Pons (tissue), 1 donor: ENCODE measurements at regions not wholly inside any gene's neighbourhood (a gene's known extent, or its start where the extent isn't known, plus 50 kb on each side); places are given as distances from the start of the nearest gene placed in this dataset.

Experiments used
- DNase-seq: peaks from one replicate; pipeline ENCODE4 v3.0.0-alpha.2; 2016; ENCODE audit warnings: low spot score

DNA sequence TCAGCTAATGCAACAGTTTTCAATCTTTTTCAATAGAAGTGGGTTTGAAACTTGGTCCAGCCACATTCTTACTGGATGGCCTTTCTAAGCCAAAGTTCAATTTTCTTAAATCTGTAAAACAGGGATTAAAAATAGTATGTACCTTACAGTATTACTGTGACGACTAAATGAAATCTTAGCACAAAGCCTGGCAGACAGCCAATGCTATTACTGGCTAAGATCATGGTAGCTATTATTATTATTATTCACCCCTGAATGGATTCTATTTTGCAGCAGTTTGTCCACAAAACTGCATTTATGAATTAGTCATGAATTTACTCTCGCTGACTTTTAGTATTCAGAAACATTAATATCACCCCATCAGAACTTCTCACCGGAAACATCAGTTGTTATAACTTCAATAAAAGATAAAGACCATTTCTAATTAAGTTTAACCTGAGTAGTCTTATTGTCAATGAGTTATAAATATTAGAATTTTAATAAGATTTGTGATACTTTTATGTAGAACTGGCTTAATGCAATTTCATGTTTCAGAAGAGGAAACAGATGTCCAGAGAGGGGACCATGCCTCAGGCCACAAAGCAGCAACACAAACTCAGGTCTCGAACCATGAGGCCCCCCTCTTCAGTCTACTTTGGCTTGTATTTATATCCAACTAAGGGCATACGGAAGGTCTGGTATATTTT lies 468.2 kb downstream of the ARHGEF28 start:
- DNase-seq = no peak

DNA sequence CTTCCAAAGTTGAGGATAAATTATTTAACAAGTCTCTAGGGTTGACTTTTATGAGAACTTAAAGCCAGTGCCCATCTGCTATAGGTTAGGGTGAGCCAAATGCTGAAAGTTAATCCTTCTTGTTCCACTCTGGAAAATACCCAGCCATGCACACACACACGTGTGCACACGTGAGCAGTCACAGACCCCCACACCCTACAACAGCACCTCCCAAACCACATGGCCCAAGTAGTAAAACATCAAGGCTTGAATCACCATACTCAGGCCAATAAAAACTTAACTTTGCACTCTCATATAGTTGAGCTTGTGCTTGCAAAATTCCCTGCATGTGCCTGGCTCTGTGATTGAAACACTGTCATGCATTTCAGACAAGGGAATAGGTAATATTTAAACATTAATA lies 467.6 kb downstream of the ARHGEF28 start:
- no peak for DNase-seq

DNA sequence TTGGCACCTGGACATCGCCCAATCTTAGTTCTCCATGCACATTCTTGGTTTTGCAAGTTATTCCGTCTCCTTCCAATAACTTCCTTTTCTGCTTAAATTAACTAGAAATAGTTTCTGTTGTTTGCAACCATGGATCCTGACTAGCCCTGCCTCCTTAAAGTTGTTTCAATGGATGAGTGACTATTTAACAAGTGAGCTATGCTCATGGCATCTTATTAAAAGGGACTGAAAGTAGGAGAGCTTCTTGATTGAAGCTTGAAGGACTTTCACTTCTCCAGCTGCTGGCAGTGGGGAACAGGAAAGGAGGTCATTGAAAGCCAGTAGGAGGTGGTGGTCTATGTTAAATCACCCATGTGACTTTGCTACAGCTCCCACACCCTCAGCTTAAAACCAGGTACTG lies 466.8 kb downstream of the ARHGEF28 start:
- no peak for DNase-seq

DNA sequence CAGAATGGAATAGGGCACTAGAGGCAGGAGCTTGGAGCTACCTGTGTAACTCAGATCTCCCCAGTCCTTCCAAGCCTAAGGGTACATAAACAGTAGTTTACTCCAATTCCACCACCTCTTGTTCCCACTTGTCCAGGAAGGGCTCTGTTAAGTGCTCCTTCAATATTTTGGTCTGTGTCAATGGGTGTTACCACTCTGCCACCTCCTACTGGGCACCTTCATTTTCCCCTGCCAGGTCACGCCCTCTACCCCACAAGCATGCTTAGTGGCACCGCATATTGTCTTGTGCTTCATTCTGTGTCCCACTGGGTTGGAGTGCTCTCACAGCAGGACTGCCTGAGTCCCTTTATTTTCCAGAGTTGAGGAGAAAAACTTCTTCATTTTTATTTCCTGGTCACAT lies 459.8 kb downstream of the ARHGEF28 start:
- DNase-seq = no peak

DNA sequence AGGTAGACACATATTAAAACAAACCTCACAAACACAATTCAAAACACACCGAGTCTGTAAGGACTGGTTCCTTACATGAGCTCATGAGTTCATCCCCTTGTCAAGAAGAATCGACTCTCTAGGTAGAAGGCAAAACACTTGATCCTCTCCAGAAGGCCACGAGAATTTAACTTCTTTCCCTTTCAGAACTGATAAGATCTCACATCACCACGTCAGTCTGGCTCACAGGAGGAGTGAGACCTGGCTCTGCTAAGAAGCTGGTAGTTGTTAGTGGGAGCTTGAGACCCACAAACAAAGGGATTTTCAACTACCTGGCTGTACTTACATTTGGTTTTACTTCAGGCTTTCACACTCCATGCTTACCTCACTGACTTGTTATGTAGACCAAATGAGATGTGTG lies 459.2 kb downstream of the ARHGEF28 start:
- DNase-seq = no peak

DNA sequence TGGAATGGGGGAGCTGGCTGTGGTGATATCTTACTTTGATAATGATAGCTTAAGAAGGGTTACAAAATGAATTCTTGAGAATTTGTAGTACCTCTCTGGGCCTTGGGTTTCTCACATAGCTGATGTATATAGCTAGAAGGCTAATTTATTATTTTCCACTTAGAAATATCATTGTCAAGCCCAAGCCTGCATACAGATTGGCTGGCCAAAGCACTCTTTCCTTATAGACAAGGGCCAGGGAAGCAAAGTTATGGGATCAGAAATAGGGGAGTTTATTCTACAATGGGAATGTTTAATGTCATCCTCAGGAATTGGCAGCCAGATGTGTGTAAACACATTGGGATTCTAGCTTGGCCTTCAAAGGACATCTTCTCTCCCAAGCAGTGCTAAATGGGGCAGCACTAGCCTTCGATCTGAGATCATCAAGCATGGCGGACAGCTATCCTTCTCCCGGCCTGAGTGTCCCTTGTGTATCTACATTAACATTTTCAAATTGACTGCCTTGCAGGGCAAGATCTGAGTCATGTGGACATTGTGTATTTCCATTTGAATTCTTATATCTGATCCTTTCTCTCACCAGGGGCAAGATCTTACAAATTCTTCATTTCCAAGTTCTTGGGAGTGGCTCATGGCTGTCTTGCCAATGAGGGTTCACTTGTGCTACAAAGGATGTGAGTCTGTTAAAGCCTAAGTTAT lies 457.2 kb downstream of the ARHGEF28 start:
- no peak for DNase-seq

DNA sequence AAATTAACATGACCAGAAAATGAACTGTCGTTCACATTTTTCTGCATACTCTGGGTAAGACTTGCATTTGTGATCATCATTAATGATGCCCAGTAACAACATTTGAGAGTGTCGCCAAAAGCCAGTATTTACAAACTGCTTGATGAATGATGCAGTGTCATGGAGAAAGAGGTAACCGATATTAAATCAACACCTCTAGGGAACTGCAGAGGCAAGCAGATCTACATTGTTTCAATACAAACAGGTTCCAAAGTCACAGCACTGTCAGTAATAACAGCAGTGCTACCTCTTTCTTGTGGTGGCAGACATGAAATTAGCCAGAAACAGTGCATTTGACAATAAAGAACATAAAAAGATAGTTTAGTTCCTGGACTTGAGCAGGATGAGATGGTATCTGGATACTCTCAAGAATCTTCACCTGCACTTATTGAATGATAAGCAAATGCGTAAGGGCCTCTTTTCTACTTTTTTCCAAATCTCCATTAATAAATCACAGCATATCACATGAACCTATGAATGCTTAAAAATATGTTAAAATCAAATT lies 456.6 kb downstream of the ARHGEF28 start:
- DNase-seq = no peak

DNA sequence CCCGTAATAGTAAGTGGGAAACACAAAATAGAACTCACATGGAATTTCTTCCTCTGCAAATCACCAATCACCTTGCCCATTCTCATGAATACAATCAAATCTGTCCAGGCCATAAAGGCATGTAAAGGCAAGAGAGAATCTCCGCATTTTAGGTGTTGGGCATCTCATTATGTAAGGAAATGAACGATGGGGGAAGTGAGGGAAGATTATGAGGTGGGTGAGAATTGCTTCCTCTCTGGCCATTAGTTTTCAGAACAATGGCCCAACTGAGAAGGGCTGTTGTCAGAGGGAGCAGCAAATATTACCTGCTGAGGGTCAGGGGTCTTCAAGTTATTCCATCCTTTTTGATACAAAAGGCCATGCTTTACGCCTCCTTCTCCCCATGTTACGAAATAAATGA lies 455.1 kb downstream of the ARHGEF28 start:
- DNase-seq = no peak

DNA sequence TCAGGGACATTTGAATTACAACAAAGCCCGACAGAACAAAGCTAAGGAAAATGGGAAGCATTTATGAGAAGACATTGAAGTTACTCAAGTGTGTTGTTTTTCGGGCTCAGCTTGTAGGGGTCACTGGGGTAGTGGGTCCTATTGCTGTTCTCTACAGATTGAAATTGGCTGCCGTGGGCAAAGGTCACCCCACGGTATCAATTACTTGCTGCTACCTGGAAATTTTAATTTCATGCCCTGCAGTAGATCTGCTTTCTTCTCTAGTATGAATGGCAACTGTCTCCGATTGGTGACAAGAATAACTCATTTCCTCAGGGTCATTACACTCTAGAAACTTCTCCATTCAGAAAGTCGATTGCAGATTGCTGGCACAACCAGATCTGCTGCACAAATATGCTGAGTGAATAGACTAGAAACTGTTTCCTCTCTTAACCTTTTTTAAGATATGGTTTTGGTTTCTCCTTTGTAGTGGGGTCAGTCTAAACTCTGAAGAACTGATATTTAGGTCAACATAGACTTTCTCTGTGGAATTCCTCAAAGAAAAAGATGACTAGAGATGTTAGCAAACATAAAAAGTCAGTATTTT lies 454.1 kb downstream of the ARHGEF28 start:
- DNase-seq = no peak

DNA sequence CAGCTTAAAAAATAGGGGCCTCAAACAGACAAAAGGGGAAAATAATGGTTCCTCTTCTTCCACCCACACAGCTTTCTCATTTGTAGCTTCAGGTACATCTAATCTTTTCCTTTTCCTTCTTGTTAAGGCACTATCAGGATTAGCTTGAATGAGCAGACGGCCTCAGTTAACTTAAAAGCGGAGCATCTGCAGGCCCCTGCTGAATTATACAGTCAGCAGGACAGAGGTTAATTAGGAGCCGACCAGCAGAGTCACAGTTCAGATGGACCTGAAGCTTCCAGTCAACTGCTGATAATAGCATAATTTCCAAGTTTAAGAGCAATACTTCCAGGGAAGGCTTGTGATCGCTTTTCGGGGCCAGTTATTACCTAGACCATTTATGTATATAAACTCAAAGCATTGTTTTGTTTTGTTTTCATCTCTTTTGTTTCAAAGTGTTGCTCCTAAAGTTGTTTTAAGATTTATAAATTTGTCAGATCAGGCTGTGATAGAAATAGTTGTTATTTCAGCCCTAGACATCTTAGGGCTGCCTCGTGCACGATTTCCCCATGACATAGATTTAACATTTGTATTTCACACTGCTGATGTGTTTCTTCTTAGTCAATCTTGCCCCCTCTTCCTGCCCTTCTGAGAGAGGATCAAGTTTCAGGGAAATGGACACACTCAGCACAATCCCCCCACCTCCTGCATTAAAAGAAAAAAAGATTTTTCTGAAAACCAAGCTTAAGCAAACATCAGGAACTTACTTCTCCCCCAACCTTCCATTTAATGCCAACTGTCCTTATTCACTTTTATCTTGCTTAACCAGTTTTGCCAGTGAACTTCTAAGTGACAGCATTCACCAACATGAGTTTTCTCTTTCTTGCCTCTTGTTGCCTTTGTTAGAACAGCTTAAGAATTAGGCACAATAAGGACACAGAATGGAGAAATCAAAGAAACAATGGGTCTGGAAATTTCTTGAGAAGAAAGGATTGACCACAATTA lies 449.8 kb downstream of the ARHGEF28 start:
- no peak for DNase-seq

DNA sequence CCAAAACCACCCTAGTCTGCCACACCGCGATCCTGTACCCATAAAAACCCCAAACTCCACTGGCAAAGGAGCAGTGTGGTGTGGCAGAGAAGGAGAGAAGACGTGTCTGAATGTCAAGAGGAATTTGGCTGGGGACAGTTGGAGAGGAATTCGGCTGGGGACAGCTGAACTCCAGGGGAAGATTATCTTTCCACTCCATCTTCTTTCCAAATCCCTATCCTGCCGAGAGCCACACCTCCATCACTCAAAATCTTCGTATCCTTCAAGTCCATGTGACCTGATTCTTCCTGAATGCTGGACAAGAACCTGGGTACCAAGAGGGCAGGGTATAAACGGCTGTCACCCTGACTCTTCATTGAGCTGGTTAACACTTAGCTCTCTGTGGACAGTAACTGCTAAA lies 448.1 kb downstream of the ARHGEF28 start:
- no peak for DNase-seq

DNA sequence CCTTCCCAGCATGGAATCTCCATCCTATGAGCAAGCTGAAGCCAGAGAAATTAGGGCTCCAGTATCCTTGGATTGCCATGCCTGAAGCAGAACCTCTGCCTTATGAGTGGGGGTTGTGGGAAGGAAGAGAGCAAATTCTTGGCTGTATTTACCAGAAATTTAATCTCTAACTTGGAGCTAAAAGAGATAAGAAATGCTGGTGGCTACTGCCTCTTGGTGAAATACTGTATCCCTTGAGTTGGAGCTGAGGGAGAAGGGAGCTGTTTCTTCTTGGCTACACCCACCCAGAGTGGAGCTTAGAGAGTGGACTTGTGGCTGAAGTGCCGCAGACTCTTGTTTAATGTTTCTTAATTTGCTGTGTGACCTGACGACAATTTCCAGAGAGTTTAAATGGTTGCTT lies 447.3 kb downstream of the ARHGEF28 start:
- DNase-seq = no peak

DNA sequence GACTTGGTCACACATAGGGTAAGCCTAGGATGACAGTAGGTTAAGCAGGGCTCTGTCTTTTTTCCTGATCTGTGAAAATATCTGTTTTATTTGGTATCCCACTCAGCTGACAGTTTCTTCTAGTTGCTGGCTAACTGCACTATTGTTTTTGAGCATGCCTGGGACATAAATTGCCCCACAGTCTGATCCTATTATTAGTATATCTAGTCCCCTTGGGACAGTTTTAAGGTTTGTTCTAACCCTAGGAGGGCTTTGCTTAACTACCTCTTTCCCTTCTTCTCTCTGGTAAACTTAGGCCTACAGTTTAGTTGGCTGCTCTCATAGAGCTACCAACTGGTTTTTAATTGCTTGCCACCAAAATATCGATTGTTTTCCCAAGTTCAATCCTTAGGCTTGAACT lies 446.6 kb downstream of the ARHGEF28 start:
- no peak for DNase-seq

DNA sequence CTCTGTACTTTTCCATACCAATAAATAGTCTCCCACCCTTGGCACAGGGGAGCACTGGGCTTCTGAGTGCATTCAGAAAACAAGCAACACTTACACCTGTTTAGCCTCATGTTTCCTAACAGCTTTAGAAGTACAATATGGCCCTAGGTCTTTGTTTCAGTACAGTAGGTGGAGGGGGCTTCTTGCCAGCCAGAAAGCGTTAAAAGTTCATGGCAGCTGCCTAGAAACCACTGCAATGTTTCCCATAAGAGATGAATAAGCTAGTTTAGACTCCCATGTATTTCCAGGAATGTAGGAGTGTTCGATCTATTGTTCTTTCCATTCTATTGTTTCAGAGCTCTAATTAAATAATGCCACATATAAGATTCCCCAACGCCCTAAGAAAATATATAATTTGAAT lies 444.8 kb downstream of the ARHGEF28 start:
- no peak for DNase-seq

DNA sequence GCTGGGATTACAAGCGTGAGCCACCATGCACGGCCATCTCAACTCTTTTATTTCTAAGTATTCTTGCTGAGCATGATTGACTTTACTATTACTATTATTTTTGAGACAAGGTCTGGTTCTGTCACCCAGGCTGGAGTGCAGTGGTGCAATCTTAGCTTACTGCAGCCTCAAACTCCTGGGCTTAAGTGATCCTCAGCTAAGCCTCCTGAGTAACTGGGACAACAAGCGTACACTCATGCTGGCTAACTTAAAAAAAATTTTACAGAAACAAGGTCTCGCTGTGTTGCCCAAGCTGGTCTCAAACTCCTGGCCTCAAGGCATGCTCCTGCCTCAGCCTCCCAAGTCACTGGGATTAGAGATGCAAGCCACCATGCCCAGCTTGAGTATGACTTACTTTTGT lies 443.7 kb downstream of the ARHGEF28 start:
- no peak for DNase-seq

DNA sequence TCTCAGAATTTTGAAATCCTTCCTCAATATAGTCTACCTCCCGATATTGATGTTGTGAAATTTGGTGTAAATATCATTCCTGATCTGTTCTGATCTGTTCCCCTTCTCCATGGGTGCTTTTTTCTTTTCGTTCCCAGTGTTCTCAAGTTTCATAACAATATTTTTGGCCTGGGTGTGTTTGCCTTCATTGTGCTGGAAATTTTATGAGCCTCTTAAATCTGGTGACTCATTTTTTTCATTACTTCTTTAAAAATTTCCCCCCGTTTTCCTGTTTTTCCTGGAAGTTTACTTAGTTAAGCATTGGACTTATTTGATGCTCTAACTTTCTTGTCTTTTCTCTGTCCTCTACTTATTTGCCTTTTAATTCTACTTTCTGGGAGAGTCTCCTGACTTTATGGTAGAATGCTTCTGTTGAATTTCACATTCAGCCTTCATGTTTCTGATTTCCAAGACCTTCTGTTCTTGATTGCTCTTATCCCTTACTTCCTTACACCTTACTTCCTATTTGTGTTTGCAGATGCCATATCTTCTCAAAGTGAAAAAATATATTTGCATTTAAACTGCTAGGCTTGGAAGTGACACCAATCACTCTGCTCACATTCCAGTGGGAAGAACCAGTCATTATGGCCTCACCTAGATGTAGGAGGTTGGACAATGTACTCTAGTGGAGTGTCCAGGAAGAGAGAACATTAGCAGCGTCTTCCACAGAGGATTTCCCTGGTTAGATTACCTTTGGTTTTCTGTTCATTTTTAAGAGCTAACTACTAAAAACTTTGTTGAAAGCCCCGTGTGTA lies 441.9 kb downstream of the ARHGEF28 start:
- DNase-seq = no peak

DNA sequence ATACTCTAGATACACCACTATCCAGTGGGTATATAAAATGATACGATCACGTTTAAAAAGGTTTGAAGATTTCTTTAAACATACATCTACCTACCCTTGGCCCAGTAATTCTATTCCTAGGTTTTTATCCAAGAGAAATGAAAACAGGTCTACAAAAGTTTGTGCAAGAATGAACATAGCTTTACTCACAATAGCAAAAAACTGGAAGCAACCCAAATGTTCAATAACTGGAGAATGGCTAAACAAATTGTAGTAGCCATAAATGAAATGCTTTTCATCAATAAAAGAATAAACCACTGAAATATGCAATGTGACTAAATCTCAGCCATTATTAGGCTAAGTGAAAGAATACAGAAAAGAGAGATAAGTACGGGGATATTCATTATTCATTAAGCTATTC lies 438.9 kb downstream of the ARHGEF28 start:
- DNase-seq = no peak

DNA sequence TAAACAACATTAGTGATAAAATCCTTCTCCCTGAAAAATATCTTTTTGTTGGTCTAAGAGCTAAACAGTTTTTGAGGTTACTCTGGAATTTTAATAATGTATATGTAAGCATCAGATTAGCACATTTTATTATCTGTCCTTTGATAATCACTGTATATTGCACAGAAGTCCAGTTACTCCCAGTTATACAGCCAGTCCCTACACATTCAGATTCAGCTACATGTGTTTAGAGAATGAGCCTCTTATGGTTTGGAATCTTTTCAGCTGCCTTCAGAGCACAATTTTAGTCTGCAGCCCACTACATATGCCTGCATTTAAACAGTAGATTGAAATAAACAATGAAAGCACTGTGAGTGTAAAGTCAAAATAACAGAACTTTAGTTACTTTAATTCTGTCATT lies 438.2 kb downstream of the ARHGEF28 start:
- DNase-seq = no peak

DNA sequence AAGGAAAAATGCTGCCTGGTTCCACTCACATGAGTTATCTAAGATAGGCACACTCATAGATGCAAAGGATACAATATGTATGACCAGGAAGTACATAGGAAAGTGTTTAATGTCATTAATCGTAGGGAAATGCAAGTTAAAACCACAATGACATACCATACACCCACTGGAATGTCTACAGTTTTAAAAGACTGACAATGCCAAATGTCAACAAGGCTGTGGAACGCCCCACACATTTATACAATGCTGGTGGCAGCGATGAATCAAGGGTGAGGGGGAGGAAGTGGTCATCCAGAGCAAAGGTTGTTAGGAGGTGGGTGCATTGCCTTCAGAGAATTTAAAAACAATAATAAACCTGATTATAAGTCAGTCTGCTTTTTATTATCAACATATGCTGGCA lies 437.8 kb downstream of the ARHGEF28 start:
- no peak for DNase-seq

DNA sequence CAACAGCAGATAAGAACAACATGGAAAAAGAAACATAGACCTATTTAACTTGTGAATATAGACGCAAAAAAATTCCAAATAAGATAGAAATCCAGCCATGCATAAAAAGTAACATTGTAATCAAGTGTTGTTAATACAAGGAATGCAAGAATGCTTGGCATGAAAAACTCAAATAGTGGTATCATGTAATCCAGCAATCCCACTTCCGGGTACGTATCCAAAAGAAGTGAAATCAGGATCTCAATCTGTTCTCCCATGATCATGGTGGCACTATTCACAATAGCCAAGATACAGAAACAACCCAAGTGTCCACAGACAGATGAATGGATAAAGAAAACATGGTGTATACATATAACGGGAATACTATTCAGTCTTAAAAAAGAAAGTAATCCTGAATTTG lies 437.4 kb downstream of the ARHGEF28 start:
- DNase-seq = no peak

DNA sequence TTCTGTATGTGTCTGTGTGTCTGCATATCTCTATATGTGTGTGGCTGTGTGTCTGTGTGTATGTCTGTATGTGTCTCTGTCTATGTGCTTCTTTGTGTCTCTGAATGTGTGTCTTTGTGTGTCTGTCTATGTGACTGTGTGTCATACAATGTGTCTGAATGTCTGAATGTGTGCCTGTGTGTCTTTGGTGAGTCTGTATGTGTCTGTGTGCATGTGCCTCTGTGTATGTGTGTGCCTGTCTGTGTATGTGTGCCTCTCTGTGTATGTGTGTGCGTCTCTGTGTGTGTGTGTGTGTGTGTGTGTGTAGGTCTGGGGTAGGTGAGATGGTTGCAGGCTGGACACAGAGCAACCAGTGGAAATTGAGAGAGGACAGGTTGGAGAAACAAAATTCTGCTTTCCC lies 435.3 kb downstream of the ARHGEF28 start:
- DNase-seq = no peak
